Naive thymus-derived CD8-positive, alpha-beta T cell (primary cell): ENCODE measurements at regions not wholly inside any gene's neighbourhood (a gene's known extent, or its start where the extent isn't known, plus 50 kb on each side); places are given as distances from the start of the nearest gene placed in this dataset.

Experiments
- ATAC-seq, 2 donors: fragments of 150-1000 bp; cut with Tn5 transposase in 1 of 2; sonication (Bioruptor Pico), chemical (Tn5 transposase) in 1 of 2; 1 replicate in 1 of 2; 2 replicates in 1 of 2; pipeline ENCODE4 v1.10.0; 2021; ENCODE audit warnings: mild to moderate bottlenecking in 2 of 2, moderate library complexity in 2 of 2
- POLR2A ChIA-PET: fragments of 350-600 bp; sonication (Branson Sonifier 250); formaldehyde crosslinking; loops from one replicate; lab custom pipeline; 2021; ENCODE audit warnings: antibody characterized with exemption; lab: Charles Lee
- DNase-seq, 10 donors: peaks; one replicate each; pipeline versions ENCODE4 v3.0.0 to v3.0.0-alpha.2; 2020 to 2022
- H3K27ac Mint-ChIP-seq, 10 donors: one replicate each; pipeline ENCODE4 v1.8.0; 2020 to 2022; ENCODE audit warnings: mild to moderate bottlenecking in 10 of 10, mixed read lengths in 10 of 10, moderate library complexity in 4 of 10, inconsistent platforms in 1 of 10
- H3K27me3 Mint-ChIP-seq, 5 donors: one replicate each; pipeline ENCODE4 v1.8.0; 2021 to 2022; ENCODE audit warnings: mixed read lengths in 5 of 5
- H3K36me3 Mint-ChIP-seq, 3 donors: one replicate each; pipeline ENCODE4 v1.8.0; 2020 to 2022; ENCODE audit warnings: mixed read lengths in 3 of 3, mild to moderate bottlenecking in 2 of 3, inconsistent platforms in 1 of 3
- H3K4me1 Mint-ChIP-seq, 4 donors: one replicate each; pipeline ENCODE4 v1.8.0; 2021 to 2022; ENCODE audit warnings: mixed read lengths in 4 of 4
- H3K4me3 Mint-ChIP-seq, 10 donors: one replicate each; pipeline ENCODE4 v1.8.0; 2020 to 2022; ENCODE audit warnings: mild to moderate bottlenecking in 10 of 10, mixed read lengths in 10 of 10, moderate library complexity in 6 of 10, inconsistent platforms in 1 of 10
- H3K9me3 Mint-ChIP-seq, 9 donors: one replicate each; pipeline ENCODE4 v1.8.0; 2020 to 2022; ENCODE audit warnings: mixed read lengths in 9 of 9, mild to moderate bottlenecking in 3 of 9, inconsistent platforms in 1 of 9, moderate library complexity in 1 of 9

DNA sequence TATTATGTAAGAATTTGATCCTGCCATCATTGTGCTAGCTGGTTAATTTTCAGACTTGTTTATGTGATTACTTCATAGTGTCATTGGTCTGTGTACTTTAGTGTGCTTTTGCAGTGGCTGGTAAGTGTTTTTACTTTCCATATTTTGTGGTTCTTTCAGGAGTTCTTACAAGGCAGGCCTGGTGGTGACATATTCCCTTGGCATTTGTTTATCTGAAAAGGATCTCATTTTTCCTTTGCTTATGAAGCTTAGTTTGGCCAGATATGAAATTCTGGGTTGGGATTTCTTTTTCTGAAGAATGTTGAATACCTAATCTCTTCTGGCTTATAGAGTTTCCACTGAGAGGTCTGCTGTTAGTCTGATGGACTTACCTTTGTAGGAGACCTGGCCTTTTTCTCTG, 72.8 kb upstream of the MC4R start:
- H3K27ac Mint-ChIP-seq: no peak overlapping the region
- ATAC-seq (no peak), DNase-seq (no peak)
- peaks cover 0 to 1% (median 0%) of the 10 kb centered on the region in 5 donors for H3K27me3 Mint-ChIP-seq
- peaks cover 0 to 24% (median 6%) of the 10 kb centered on the region in 9 donors for H3K9me3 Mint-ChIP-seq
- POLR2A ChIA-PET: no interaction called here
- H3K4me3 Mint-ChIP-seq: no peak overlapping the region
- H3K36me3 Mint-ChIP-seq: no peaks in the 10 kb centered on the region
- H3K4me1 Mint-ChIP-seq: no peaks in the 10 kb centered on the region

GRCh38 chr18:60446821-60447220, 74.2 kb upstream of the MC4R start:
- H3K27me3 Mint-ChIP-seq: peaks cover 0 to 1% (median 0%) of the 10 kb centered on the region in 5 donors
- H3K9me3 Mint-ChIP-seq: peaks cover 0 to 24% (median 4%) of the 10 kb centered on the region in 9 donors
- H3K4me1 Mint-ChIP-seq: no peaks in the 10 kb centered on the region
- H3K4me3 Mint-ChIP-seq: no peak overlapping the region
- H3K36me3 Mint-ChIP-seq: no peaks in the 10 kb centered on the region
- no peak for ATAC-seq
- DNase-seq: no peak
- no peak overlapping the region for H3K27ac Mint-ChIP-seq
- POLR2A ChIA-PET: no interaction called here

- H3K27ac Mint-ChIP-seq: no peak overlapping the region
- POLR2A ChIA-PET: no interaction called here
- H3K9me3 Mint-ChIP-seq: peaks cover 0 to 24% (median 4%) of the 10 kb centered on the region in 9 donors
- no peaks in the 10 kb centered on the region for H3K36me3 Mint-ChIP-seq
- no peaks in the 10 kb centered on the region for H3K4me1 Mint-ChIP-seq
- H3K27me3 Mint-ChIP-seq: peaks cover 0 to 1% (median 0%) of the 10 kb centered on the region in 5 donors
- no peak overlapping the region for H3K4me3 Mint-ChIP-seq
- ATAC-seq (no peak), DNase-seq (no peak)
These were observed 76.1 kb upstream of the MC4R start for GRCh38 chr18:60448487-60449267.

- no peaks in the 10 kb centered on the region for H3K4me1 Mint-ChIP-seq
- peaks cover 0 to 3% (median 0%) of the 10 kb centered on the region in 5 donors for H3K27me3 Mint-ChIP-seq
- peaks cover 0 to 2% (median 0%) of the 10 kb centered on the region in 3 donors for H3K36me3 Mint-ChIP-seq
- ATAC-seq (no peak), DNase-seq (no peak)
- H3K27ac Mint-ChIP-seq: no peak overlapping the region
- peaks cover 0 to 31% (median 4%) of the 10 kb centered on the region in 9 donors for H3K9me3 Mint-ChIP-seq
- no peak overlapping the region for H3K4me3 Mint-ChIP-seq
- POLR2A ChIA-PET: no interaction called here
These were observed 79.8 kb upstream of the MC4R start for GRCh38 chr18:60452421-60452820.

DNA sequence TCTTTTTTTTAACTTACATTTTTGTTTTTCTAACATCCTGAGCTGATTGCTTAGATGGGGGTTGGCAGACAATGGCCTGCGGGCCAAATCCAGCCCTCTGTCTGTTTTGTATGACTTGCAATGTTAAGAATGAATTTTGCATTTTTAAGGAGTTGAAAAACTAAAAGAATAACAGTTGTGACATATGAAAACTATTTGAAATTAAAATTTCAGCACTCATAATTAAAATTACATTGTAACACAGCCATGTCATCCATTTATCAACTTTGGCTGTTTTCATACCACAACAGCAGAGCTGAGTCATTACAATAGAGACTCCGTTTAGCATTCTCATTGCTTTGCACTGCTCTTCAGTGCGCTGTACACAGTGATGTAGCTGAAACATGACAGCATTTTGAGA, 94.1 kb upstream of the MC4R start:
- ATAC-seq (no peak), DNase-seq (no peak)
- no peak overlapping the region for H3K27ac Mint-ChIP-seq
- POLR2A ChIA-PET: no interaction called here
- no peaks in the 10 kb centered on the region for H3K27me3 Mint-ChIP-seq
- no peaks in the 10 kb centered on the region for H3K4me1 Mint-ChIP-seq
- no peak overlapping the region for H3K4me3 Mint-ChIP-seq
- no peaks in the 10 kb centered on the region for H3K9me3 Mint-ChIP-seq
- H3K36me3 Mint-ChIP-seq: no peaks in the 10 kb centered on the region

DNA sequence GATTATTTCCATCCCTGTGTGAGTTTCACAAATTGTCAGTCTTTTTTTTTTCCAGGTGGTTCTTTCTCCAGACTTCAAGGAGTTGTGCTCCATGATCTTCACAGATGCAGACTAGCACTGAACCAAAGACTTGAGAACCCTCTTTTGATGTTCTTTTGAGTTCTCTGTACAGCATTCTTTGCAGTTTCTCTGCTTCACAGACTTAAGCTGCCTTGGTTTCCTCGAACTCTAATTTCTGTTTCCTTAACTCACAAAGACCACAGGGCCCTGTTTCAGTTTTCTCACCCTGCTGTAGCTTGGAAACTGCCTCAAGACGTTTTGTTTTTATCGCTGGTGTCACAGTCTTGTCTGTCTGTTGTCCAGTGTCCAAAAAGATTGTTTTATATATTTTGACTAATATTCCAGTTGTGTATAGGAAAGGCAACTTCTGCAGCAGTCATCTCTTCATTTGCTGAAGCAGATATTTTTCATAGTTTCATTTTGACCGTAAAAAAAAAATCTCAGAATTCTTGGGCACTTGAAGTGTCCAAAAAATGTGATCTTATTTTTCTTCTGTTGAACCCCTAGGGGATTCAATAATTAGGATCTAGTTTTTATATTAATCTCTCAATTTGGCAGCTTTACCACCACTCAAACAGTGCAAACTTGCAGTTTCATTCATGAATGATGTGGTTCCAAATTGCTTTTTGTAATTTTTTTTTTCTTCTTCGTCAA, 97.0 kb upstream of the MC4R start:
- POLR2A ChIA-PET: no interaction called here
- ATAC-seq: no peak
- Mint-ChIP-seq H3K27ac (no peak overlapping the region), H3K9me3 (peaks cover 0 to 5% (median 0%) of the 10 kb centered on the region in 9 donors), H3K4me3 (no peak overlapping the region), H3K4me1 (no peaks in the 10 kb centered on the region), H3K27me3 (no peaks in the 10 kb centered on the region), H3K36me3 (no peaks in the 10 kb centered on the region)
- DNase-seq: no peak

DNA sequence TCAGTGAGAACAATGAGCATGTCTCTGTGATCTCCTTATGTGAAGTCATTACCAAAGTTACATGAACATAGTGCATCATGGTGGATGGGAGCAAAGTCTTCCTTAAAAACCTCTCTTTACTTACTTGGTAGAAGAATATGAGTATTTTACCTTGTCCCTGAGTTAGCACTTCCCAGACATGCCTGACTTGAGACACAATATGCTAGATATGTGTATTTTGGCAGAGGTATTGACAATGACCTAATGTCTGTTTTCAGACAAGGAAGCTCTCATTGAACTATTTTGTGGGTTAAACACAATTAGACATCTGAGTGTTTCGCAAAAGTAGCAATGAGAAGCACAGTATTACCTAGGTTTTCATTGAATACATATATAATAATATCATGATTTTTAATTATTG, 99.1 kb upstream of the MC4R start:
- Mint-ChIP-seq H3K27ac (no peak overlapping the region), H3K27me3 (no peaks in the 10 kb centered on the region), H3K36me3 (no peaks in the 10 kb centered on the region), H3K9me3 (peaks cover 0 to 18% (median 0%) of the 10 kb centered on the region in 9 donors), H3K4me1 (no peaks in the 10 kb centered on the region), H3K4me3 (no peak overlapping the region)
- no peak for ATAC-seq
- no peak for DNase-seq
- POLR2A ChIA-PET: no interaction called here

GRCh38 chr18:60485201-60485600, 112.6 kb upstream of the MC4R start:
- Mint-ChIP-seq H3K9me3 (peaks cover 0 to 10% (median 2%) of the 10 kb centered on the region in 9 donors), H3K27ac (no peak overlapping the region), H3K4me3 (no peak overlapping the region), H3K27me3 (no peaks in the 10 kb centered on the region), H3K36me3 (no peaks in the 10 kb centered on the region), H3K4me1 (no peaks in the 10 kb centered on the region)
- ATAC-seq (no peak), DNase-seq (no peak)
- POLR2A ChIA-PET: no interaction called here

- H3K27me3 Mint-ChIP-seq: no peaks in the 10 kb centered on the region
- no peak overlapping the region for H3K4me3 Mint-ChIP-seq
- ATAC-seq: no peak
- H3K9me3 Mint-ChIP-seq: peaks cover 0 to 13% (median 0%) of the 10 kb centered on the region in 9 donors
- H3K36me3 Mint-ChIP-seq: no peaks in the 10 kb centered on the region
- H3K27ac Mint-ChIP-seq: no peak overlapping the region
- no peak for DNase-seq
- H3K4me1 Mint-ChIP-seq: no peaks in the 10 kb centered on the region
- POLR2A ChIA-PET: no interaction called here
These were observed 120.5 kb upstream of the MC4R start for GRCh38 chr18:60493066-60493465.

GRCh38 chr18:60499675-60500074, 127.1 kb upstream of the MC4R start:
- H3K4me1 Mint-ChIP-seq: no peaks in the 10 kb centered on the region
- DNase-seq (no peak), ATAC-seq (no peak)
- no peaks in the 10 kb centered on the region for H3K36me3 Mint-ChIP-seq
- POLR2A ChIA-PET: no interaction called here
- H3K27me3 Mint-ChIP-seq: no peaks in the 10 kb centered on the region
- no peak overlapping the region for H3K27ac Mint-ChIP-seq
- no peak overlapping the region for H3K4me3 Mint-ChIP-seq
- peaks cover 0 to 20% (median 0%) of the 10 kb centered on the region in 9 donors for H3K9me3 Mint-ChIP-seq

GRCh38 chr18:60500960-60501359, 128.4 kb upstream of the MC4R start:
- Mint-ChIP-seq H3K36me3 (no peaks in the 10 kb centered on the region), H3K4me1 (no peaks in the 10 kb centered on the region), H3K27ac (no peak overlapping the region), H3K9me3 (peaks cover 0 to 20% (median 2%) of the 10 kb centered on the region in 9 donors), H3K27me3 (no peaks in the 10 kb centered on the region), H3K4me3 (no peak overlapping the region)
- no peak for DNase-seq
- POLR2A ChIA-PET: no interaction called here
- ATAC-seq: no peak

DNA sequence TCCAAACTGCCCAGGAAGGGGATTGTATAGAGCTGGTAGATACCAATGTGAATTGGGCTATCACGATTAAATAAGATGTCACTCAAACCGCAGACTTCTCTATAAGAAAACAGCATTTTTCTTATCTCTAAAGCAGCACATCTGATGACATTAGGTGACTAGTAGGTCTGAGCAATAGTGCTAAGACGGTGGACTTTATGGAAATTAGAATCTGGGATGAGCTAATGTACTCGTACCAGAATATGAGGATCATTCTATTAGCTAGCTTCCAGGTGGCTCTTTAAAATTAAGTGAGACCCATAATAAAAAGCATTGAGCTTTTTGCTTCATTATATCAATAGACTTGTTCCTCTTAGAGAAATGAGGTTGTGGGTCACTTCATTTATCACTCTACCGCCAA, 130.0 kb upstream of the MC4R start:
- Mint-ChIP-seq H3K9me3 (peaks cover 0 to 20% (median 0%) of the 10 kb centered on the region in 9 donors), H3K27ac (no peak overlapping the region), H3K36me3 (no peaks in the 10 kb centered on the region), H3K4me3 (no peak overlapping the region), H3K27me3 (no peaks in the 10 kb centered on the region), H3K4me1 (no peaks in the 10 kb centered on the region)
- POLR2A ChIA-PET: no interaction called here
- ATAC-seq (no peak), DNase-seq (no peak)

DNA sequence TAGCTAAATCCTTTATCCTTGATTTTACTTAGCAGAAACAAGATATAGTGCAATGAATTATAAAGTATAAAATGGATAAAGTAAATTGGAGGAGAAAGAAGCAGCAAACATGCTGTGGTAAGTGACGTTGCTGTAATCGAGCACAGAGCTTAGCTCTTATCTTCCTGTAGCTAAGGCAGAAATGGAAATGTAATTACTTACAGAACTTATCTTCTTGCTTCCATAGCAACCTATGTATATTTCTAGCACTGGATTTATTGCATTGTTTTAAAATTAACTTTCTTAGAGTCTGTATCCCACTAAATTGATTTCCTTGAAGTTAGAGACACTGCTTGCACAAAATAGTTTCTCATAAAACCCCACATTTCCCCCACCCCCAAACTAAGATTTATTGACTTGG, 130.6 kb upstream of the MC4R start:
- Mint-ChIP-seq H3K27me3 (no peaks in the 10 kb centered on the region), H3K36me3 (no peaks in the 10 kb centered on the region), H3K27ac (no peak overlapping the region), H3K4me1 (no peaks in the 10 kb centered on the region), H3K4me3 (no peak overlapping the region), H3K9me3 (peaks cover 0 to 20% (median 0%) of the 10 kb centered on the region in 9 donors)
- DNase-seq (no peak), ATAC-seq (no peak)
- POLR2A ChIA-PET: no interaction called here
